CD4-positive, alpha-beta T cell (primary cell): ENCODE measurements at regions not wholly inside any gene's neighbourhood (a gene's known extent, or its start where the extent isn't known, plus 50 kb on each side); places are given as distances from the start of the nearest gene placed in this dataset.

ENCODE experiments used
- ATAC-seq: fragments of 200-7000 bp; cut with Tn5 transposase; one replicate; pipeline ENCODE4 v1.10.0; 2022; ENCODE audit warnings: mild to moderate bottlenecking; ENCODE audit not compliant: poor library complexity
- CTCF ChIA-PET: fragments of 350-600 bp; sonication (Branson Sonifier 250); formaldehyde crosslinking; loops from one replicate; lab custom pipeline; 2021; ENCODE audit warnings: antibody characterized with exemption, inconsistent platforms; lab: Charles Lee
- POLR2A ChIA-PET: fragments of 350-600 bp; sonication (Branson Sonifier 250); formaldehyde crosslinking; loops from one replicate; lab custom pipeline; 2021; ENCODE audit warnings: antibody characterized with exemption, inconsistent platforms; lab: Charles Lee
- DNase-seq, 14 experiments: peaks; one replicate each; pipeline ENCODE4 v3.0.0-alpha.2; 2013 to 2020; ENCODE audit warnings: mixed read lengths in 2 of 14
- H3K27ac ChIP-seq, 2 donors: one replicate each; pipeline versions ENCODE4 v1.5.1 to v1.7.0; 2013; ENCODE audit warnings: low read length in 2 of 2, low read depth in 1 of 2, mild to moderate bottlenecking in 1 of 2
- H3K27me3 ChIP-seq, 2 experiments: 1 replicate in 1 of 2; 2 replicates in 1 of 2; pipeline versions ENCODE4 v1.6.1 to v1.7.0; 2013; ENCODE audit warnings: low read length in 2 of 2, control low read depth in 1 of 2, mild to moderate bottlenecking in 1 of 2, moderate library complexity in 1 of 2; ENCODE audit not compliant: insufficient read depth in 2 of 2, control insufficient read depth in 1 of 2
- H3K36me3 ChIP-seq: one replicate; pipeline ENCODE4 v1.6.1; 2013; ENCODE audit warnings: low read length, control low read depth; ENCODE audit not compliant: insufficient read depth
- H3K4me1 ChIP-seq: one replicate; pipeline ENCODE4 v1.6.1; 2013; ENCODE audit warnings: low read length, control low read depth; ENCODE audit not compliant: insufficient read depth
- H3K4me3 ChIP-seq: one replicate; pipeline ENCODE4 v1.5.1; 2013; ENCODE audit warnings: mild to moderate bottlenecking, low read length, moderate library complexity
- H3K9me3 ChIP-seq, 2 experiments: 1 replicate in 1 of 2; 2 replicates in 1 of 2; pipeline versions ENCODE4 v1.6.1 to v1.7.0; 2013; ENCODE audit warnings: low read length in 2 of 2, mild to moderate bottlenecking in 2 of 2, control low read depth in 1 of 2, moderate library complexity in 1 of 2; ENCODE audit not compliant: control insufficient read depth in 1 of 2, insufficient read depth in 1 of 2
- H3K27ac Mint-ChIP-seq: one replicate; pipeline ENCODE4 v1.8.0; 2020; ENCODE audit warnings: mixed read lengths
- H3K27me3 Mint-ChIP-seq: one replicate; pipeline ENCODE4 v1.8.0; 2021; ENCODE audit warnings: mixed read lengths
- H3K36me3 Mint-ChIP-seq: one replicate; pipeline ENCODE4 v1.8.0; 2021; ENCODE audit warnings: low read depth, mixed read lengths
- H3K4me1 Mint-ChIP-seq: one replicate; pipeline ENCODE4 v1.8.0; 2021; ENCODE audit warnings: low read depth, mixed read lengths
- H3K4me3 Mint-ChIP-seq: one replicate; pipeline ENCODE4 v1.8.0; 2020; ENCODE audit warnings: mild to moderate bottlenecking, mixed read lengths
- H3K9me3 Mint-ChIP-seq: one replicate; pipeline ENCODE4 v1.8.0; 2020; ENCODE audit warnings: mixed read lengths
- intact Hi-C, 2 experiments: fragments of 100-400 bp; cut with DNase I in 1 of 2; cut with micrococcal nuclease in 1 of 2; formaldehyde crosslinking; loops; one replicate each; pipeline versions ENCODE4 v1.15.1 to v1.9.0; 2023 to 2025; cut with DNase I, micrococcal nuclease
- TF ChIP-seq, protein P1 (sequence below): fragments of 200-600 bp; IDR thresholded peaks from one replicate; pipeline ENCODE4 v1.8.0; 2022; ENCODE audit warnings: antibody characterized with exemption, mild to moderate bottlenecking

DNA sequence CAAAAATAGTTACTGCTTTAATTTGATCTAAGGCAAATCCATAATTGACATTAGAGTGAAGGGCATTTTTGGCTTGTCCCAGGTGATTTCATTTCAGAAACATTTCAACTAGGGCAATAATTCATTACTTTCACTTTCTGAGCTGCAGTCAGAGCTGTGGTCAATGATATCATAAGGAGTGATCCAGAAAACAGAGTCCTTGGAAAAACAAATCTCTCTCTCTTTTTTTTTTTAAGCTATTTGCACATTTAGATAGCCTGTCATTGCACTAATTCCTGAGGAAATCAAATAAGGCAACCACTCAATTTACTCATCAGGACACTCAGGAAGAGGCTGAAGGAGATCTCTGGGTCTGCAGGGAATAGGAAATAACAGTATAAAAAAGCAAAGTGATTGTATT, 269.5 kb upstream of the LRRC3B start:
- intact Hi-C loops, result no loop called here
- Histone ChIP-seq H3K9me3 (peaks cover 0 to 3% of the 10 kb centered on the region in 2 experiments), H3K4me3 (no peak overlapping the region), H3K27me3 (no peaks in the 10 kb centered on the region), H3K27ac (no peak overlapping the region), H3K4me1 (no peaks in the 10 kb centered on the region), H3K36me3 (no peaks in the 10 kb centered on the region)
- Mint-ChIP-seq H3K4me1 (no peaks in the 10 kb centered on the region), H3K27ac (no peak overlapping the region), H3K4me3 (no peak overlapping the region), H3K36me3 (no peaks in the 10 kb centered on the region), H3K27me3 (no peaks in the 10 kb centered on the region), H3K9me3 (peaks cover 12% of the 10 kb centered on the region)
- ATAC-seq (no peak), DNase-seq (no peak)
- TF ChIP-seq, protein P1, sequence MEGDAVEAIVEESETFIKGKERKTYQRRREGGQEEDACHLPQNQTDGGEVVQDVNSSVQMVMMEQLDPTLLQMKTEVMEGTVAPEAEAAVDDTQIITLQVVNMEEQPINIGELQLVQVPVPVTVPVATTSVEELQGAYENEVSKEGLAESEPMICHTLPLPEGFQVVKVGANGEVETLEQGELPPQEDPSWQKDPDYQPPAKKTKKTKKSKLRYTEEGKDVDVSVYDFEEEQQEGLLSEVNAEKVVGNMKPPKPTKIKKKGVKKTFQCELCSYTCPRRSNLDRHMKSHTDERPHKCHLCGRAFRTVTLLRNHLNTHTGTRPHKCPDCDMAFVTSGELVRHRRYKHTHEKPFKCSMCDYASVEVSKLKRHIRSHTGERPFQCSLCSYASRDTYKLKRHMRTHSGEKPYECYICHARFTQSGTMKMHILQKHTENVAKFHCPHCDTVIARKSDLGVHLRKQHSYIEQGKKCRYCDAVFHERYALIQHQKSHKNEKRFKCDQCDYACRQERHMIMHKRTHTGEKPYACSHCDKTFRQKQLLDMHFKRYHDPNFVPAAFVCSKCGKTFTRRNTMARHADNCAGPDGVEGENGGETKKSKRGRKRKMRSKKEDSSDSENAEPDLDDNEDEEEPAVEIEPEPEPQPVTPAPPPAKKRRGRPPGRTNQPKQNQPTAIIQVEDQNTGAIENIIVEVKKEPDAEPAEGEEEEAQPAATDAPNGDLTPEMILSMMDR, result no peak
- CTCF ChIA-PET, result no interaction called here
- POLR2A ChIA-PET, result no interaction called here

DNA sequence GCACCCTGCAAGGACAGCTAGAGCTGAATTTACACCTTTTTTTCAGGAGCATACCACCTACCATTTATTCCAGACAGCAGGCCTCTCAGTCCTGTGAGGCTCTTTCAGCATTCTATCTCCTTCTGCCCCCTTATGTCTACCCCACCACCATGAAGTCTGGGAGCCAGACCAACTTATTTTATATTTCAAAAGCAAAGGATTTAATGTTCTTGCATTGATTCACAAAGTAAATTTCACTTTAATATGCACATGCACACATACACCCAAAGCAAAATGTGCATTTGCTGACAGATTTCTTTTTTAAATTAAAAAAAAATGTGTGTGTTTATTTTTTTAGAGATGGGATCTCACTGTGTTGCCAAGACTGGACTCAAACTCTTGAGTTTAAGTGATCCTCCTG, 264.2 kb upstream of the LRRC3B start:
- ATAC-seq (no peak), DNase-seq (no peak)
- peaks cover 4% of the 10 kb centered on the region for H3K9me3 Mint-ChIP-seq
- H3K4me1 ChIP-seq, result no peaks in the 10 kb centered on the region
- POLR2A ChIA-PET, result no interaction called here
- no peaks in the 10 kb centered on the region for H3K4me1 Mint-ChIP-seq
- intact Hi-C loops, result no loop called here
- no peaks in the 10 kb centered on the region for H3K27me3 Mint-ChIP-seq
- H3K36me3 ChIP-seq, result no peaks in the 10 kb centered on the region
- TF ChIP-seq, protein P1, result no peak
- H3K4me3 ChIP-seq, result no peak overlapping the region
- H3K27ac Mint-ChIP-seq, result no peak overlapping the region
- no peak overlapping the region for H3K27ac ChIP-seq
- no peaks in the 10 kb centered on the region for H3K36me3 Mint-ChIP-seq
- H3K9me3 ChIP-seq, result peaks cover 0 to 8% of the 10 kb centered on the region in 2 experiments
- no peak overlapping the region for H3K4me3 Mint-ChIP-seq
- H3K27me3 ChIP-seq, result no peaks in the 10 kb centered on the region
- CTCF ChIA-PET, result no interaction called here

DNA sequence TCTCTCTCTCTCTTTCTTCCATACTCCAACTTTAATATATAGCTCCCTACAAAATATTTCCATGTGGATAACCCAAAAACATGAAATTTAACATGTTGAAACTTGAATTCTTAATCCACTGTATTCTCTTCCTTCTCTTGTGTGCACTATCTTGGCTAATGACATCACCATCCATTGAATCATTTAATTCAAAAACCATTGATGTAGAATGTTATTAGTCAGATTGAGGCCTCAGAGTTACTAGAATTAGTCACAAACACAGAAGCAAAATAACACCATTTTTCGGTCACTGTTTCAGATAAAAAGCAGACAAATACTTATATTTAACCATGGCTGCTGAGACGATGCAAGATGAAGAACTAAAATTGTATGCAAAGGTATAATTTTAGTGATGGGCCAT, 256.9 kb upstream of the LRRC3B start:
- Mint-ChIP-seq H3K9me3 (peaks cover 14% of the 10 kb centered on the region), H3K4me1 (no peaks in the 10 kb centered on the region), H3K4me3 (no peak overlapping the region), H3K27me3 (no peaks in the 10 kb centered on the region), H3K27ac (no peak overlapping the region), H3K36me3 (no peaks in the 10 kb centered on the region)
- Histone ChIP-seq H3K4me1 (no peaks in the 10 kb centered on the region), H3K36me3 (no peaks in the 10 kb centered on the region), H3K9me3 (peaks cover 0 to 9% of the 10 kb centered on the region in 2 experiments), H3K27me3 (no peaks in the 10 kb centered on the region), H3K4me3 (no peak overlapping the region), H3K27ac (no peak overlapping the region)
- ChIA-PET CTCF (no interaction called here), POLR2A (no interaction called here)
- ATAC-seq, result no peak
- intact Hi-C loops, result no loop called here
- TF ChIP-seq, protein P1, result no peak
- no peak for DNase-seq
